IMR-90 (cell line): ENCODE measurements at regions not wholly inside any gene's neighbourhood (a gene's known extent, or its start where the extent isn't known, plus 50 kb on each side); places are given as distances from the start of the nearest gene placed in this dataset.

Source experiments
- ATAC-seq: fragments of 200-7000 bp; cut with Tn5 transposase; 2 replicates; pipeline ENCODE4 v1.9.1; 2020; ENCODE audit warnings: low read depth, mild to moderate bottlenecking, moderate library complexity
- BruUV-seq: library from RNA; stranded (reverse); fragments of 400-500 nt; replicated peaks from 2 replicates; lab custom pipeline; 2021; lab: Mats Ljungman, UMichigan
- CTCF ChIA-PET: fragments of 300-600 bp; formaldehyde crosslinking; extraction: SDS; loops from one replicate; lab custom pipeline; 2021; ENCODE audit warnings: antibody characterized with exemption; lab: Yijun Ruan, JAX
- POLR2A ChIA-PET: fragments of 300-600 bp; sonication (Branson Sonifier 250); formaldehyde crosslinking; loops from one replicate; lab custom pipeline; 2022; ENCODE audit warnings: antibody characterized with exemption; ENCODE audit not compliant: unreplicated experiment; lab: Charles Lee
- DNase-seq: peaks from one replicate; pipeline ENCODE4 v3.0.0; 2013
- H2AFZ ChIP-seq: replicated peaks from 2 replicates; pipeline ENCODE3; 2013; ENCODE audit warnings: low read length, mild to moderate bottlenecking; ENCODE audit not compliant: poor library complexity
- H2AK5ac ChIP-seq: 2 replicates; pipeline ENCODE4 v1.6.1; 2013; ENCODE audit warnings: low read depth, low read length, inconsistent platforms
- H2AK9ac ChIP-seq: replicated peaks from 2 replicates; pipeline ENCODE3; 2013; ENCODE audit warnings: mild to moderate bottlenecking, low read depth, low read length, moderate library complexity; ENCODE audit not compliant: poor library complexity
- H2BK120ac ChIP-seq: 2 replicates; pipeline ENCODE4 v1.6.1; 2013; ENCODE audit warnings: low read depth, low read length, inconsistent platforms
- H2BK15ac ChIP-seq: 3 replicates; pipeline ENCODE4 v1.6.1; 2013; ENCODE audit warnings: low read depth, low read length, inconsistent platforms
- H2BK20ac ChIP-seq: 2 replicates; pipeline ENCODE4 v1.6.1; 2013; ENCODE audit warnings: low read depth, mild to moderate bottlenecking, inconsistent platforms, low read length, moderate library complexity
- H2BK5ac ChIP-seq: 2 replicates; pipeline ENCODE4 v1.6.1; 2013; ENCODE audit warnings: mild to moderate bottlenecking, low read depth, low read length, inconsistent platforms; ENCODE audit not compliant: poor library complexity, severe bottlenecking
- H3K14ac ChIP-seq: replicated peaks from 2 replicates; pipeline ENCODE4 v1.6.1; 2013; ENCODE audit warnings: low read depth, low read length, inconsistent platforms
- H3K18ac ChIP-seq: 2 replicates; pipeline ENCODE4 v1.6.1; 2013; ENCODE audit warnings: low read depth, low read length, control low read depth
- H3K23ac ChIP-seq: 2 replicates; pipeline ENCODE4 v1.6.1; 2013; ENCODE audit warnings: low read depth, low read length, inconsistent platforms
- H3K27ac ChIP-seq: 2 replicates; pipeline ENCODE4 v1.5.1; 2013; ENCODE audit warnings: mild to moderate bottlenecking, control low read depth, low read length; ENCODE audit not compliant: insufficient read depth
- H3K27me3 ChIP-seq: 2 replicates; pipeline ENCODE4 v1.6.1; 2013; ENCODE audit warnings: low read length; ENCODE audit not compliant: control insufficient read depth, insufficient read depth
- H3K36me3 ChIP-seq: 2 replicates; pipeline ENCODE4 v1.6.1; 2013; ENCODE audit warnings: low read length, mixed read lengths; ENCODE audit not compliant: control insufficient read depth, insufficient read depth
- H3K4ac ChIP-seq: 2 replicates; pipeline ENCODE4 v1.6.1; 2013; ENCODE audit warnings: low read depth, low read length, inconsistent platforms
- H3K4me1 ChIP-seq: 2 replicates; pipeline ENCODE4 v1.6.1; 2013; ENCODE audit warnings: low read length, mixed read lengths; ENCODE audit not compliant: control insufficient read depth, insufficient read depth
- H3K4me2 ChIP-seq: 2 replicates; pipeline ENCODE4 v1.6.1; 2013; ENCODE audit warnings: low read depth, mild to moderate bottlenecking, control low read depth, low read length, moderate library complexity
- H3K4me3 ChIP-seq: 2 replicates; pipeline ENCODE4 v1.5.1; 2013; ENCODE audit warnings: low read depth, mild to moderate bottlenecking, control low read depth, low read length, moderate library complexity; ENCODE audit not compliant: insufficient read depth
- H3K56ac ChIP-seq: 2 replicates; pipeline ENCODE4 v1.6.1; 2013; ENCODE audit warnings: low read length, inconsistent platforms; ENCODE audit not compliant: insufficient read depth; ENCODE audit errors: extremely low read depth
- H3K79me1 ChIP-seq, 2 experiments: 2 replicates each; pipeline ENCODE4 v1.6.1; 2013; ENCODE audit warnings: low read length in 2 of 2, inconsistent platforms in 1 of 2, low read depth in 1 of 2
- H3K9ac ChIP-seq: 2 replicates; pipeline ENCODE4 v1.6.1; 2013; ENCODE audit warnings: low read depth, low read length, control low read depth
- H3K9me1 ChIP-seq: 2 replicates; pipeline ENCODE4 v1.6.1; 2013; ENCODE audit warnings: low read length, inconsistent platforms; ENCODE audit not compliant: insufficient read depth
- H3K9me3 ChIP-seq: 2 replicates; pipeline ENCODE4 v1.6.1; 2013; ENCODE audit warnings: low read length; ENCODE audit not compliant: control insufficient read depth, insufficient read depth
- H4K20me1 ChIP-seq: 2 replicates; pipeline ENCODE4 v1.6.1; 2013; ENCODE audit warnings: low read length, inconsistent platforms; ENCODE audit not compliant: insufficient read depth
- H4K5ac ChIP-seq: 2 replicates; pipeline ENCODE4 v1.6.1; 2013; ENCODE audit warnings: mild to moderate bottlenecking, low read depth, low read length, control low read depth
- H4K8ac ChIP-seq, 2 experiments: 2 replicates each; pipeline ENCODE4 v1.6.1; 2013; ENCODE audit warnings: low read depth in 2 of 2, low read length in 2 of 2, control low read depth in 1 of 2, inconsistent platforms in 1 of 2
- H4K91ac ChIP-seq: 2 replicates; pipeline ENCODE4 v1.6.1; 2013; ENCODE audit warnings: low read depth, low read length, inconsistent platforms; ENCODE audit not compliant: insufficient read depth
- BHLHE40 ChIP-seq: fragments of 150-350 bp; IDR thresholded peaks from 2 replicates; pipeline ENCODE4 v1.6.1; 2016; ENCODE audit warnings: mild to moderate bottlenecking, low read depth, low read length
- CEBPB ChIP-seq: IDR thresholded peaks from 2 replicates; pipeline ENCODE4 v1.6.1; 2012; ENCODE audit warnings: low read depth, low read length, improper control_type of control experiment
- CHD1 ChIP-seq: IDR thresholded peaks from 2 replicates; pipeline ENCODE4 v1.6.1; 2012; ENCODE audit warnings: low read depth, low read length, improper control_type of control experiment
- ELK1 ChIP-seq: fragments of 150-350 bp; IDR thresholded peaks from 2 replicates; pipeline ENCODE4 v1.6.1; 2016; ENCODE audit warnings: low read depth, mild to moderate bottlenecking, low read length, moderate library complexity, borderline replicate concordance
- FOS ChIP-seq: fragments of 150-350 bp; IDR thresholded peaks from 2 replicates; pipeline ENCODE4 v1.6.1; 2016; ENCODE audit warnings: low read depth, low read length
- MAFK ChIP-seq: IDR thresholded peaks from 2 replicates; pipeline ENCODE4 v1.6.1; 2012; ENCODE audit warnings: low read depth, low read length, improper control_type of control experiment
- MAZ ChIP-seq: IDR thresholded peaks from 2 replicates; pipeline ENCODE4 v1.6.1; 2012; ENCODE audit warnings: low read depth, mild to moderate bottlenecking, low read length, improper control_type of control experiment, moderate library complexity, borderline replicate concordance
- MXI1 ChIP-seq: IDR thresholded peaks from 2 replicates; pipeline ENCODE4 v1.6.1; 2012; ENCODE audit warnings: low read depth, mild to moderate bottlenecking, low read length, moderate library complexity, borderline replicate concordance
- NFE2L2 ChIP-seq: fragments of 150-350 bp; IDR thresholded peaks from 2 replicates; pipeline ENCODE4 v1.6.1; 2016; ENCODE audit warnings: low read depth, mild to moderate bottlenecking, low read length
- POLR2A ChIP-seq: IDR thresholded peaks from 2 replicates; pipeline ENCODE4 v1.6.1; 2012; ENCODE audit warnings: mild to moderate bottlenecking, low read depth, low read length
- RAD21 ChIP-seq: IDR thresholded peaks from 2 replicates; pipeline ENCODE4 v1.6.1; 2012; ENCODE audit warnings: low read length, improper control_type of control experiment
- RFX5 ChIP-seq: IDR thresholded peaks from 2 replicates; pipeline ENCODE4 v1.8.0; 2012; ENCODE audit warnings: low read depth, mild to moderate bottlenecking, low read length, moderate library complexity
- WGBS, 2 experiments: methylation state at CpG; one replicate each; pipeline versions ENCODE4 v1.1.5 to v1.1.7; 2013; ENCODE audit warnings: missing lambda C conversion rate in 2 of 2; ENCODE audit not compliant: insufficient read length in 1 of 2; ENCODE audit errors: extremely low coverage in 2 of 2; 5-methylcytosine and 5-hydroxymethylcytosine counted together
- dilution Hi-C: fragments of 300-500 bp; cut with HindIII; formaldehyde crosslinking; loops from one replicate; pipeline ENCODE4 v1.14.3; 2018; ENCODE audit warnings: low sequenced_read_pairs; ENCODE audit not compliant: unreplicated experiment
- in situ Hi-C: fragments of 300-500 bp; cut with MboI; formaldehyde crosslinking; loops from 3 replicates; pipeline ENCODE4 v1.14.3; 2019; ENCODE audit warnings: low sequenced_read_pairs, inconsistent platforms, mixed read lengths
- intact Hi-C: fragments of 100-400 bp; cut with micrococcal nuclease; formaldehyde crosslinking; loops from 2 replicates; pipeline ENCODE4 v1.10.0; 2022
- TF ChIP-seq, protein P1 (sequence below): conservative IDR thresholded peaks from 2 replicates; pipeline ENCODE4 v1.5.1; 2012; ENCODE audit warnings: mild to moderate bottlenecking, low read depth, low read length, improper control_type of control experiment

DNA sequence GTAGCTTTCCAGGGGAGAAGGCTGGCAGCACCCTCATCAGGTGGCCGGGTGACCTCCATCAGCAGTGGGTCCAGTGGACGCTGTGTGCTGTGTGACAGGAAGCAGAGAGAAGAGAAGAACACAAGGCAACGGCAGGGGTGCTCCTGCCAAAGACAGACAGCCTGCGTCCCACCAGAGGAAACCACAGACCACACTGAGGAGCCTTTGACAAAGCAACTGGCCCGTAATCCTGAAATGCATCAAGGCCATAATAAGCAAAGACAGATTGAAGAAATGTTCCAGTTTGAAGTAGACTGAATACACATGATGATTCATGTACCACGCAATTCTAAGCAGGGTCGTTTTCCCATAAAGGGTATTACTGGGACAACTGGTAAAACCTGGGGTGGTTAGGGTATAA is 172.4 kb downstream of the FBXO15 start:
- Histone ChIP-seq H3K27ac (no peak overlapping the region), H3K4ac (no peak overlapping the region), H3K4me2 (no peak overlapping the region), H4K5ac (no peak overlapping the region), H3K36me3 (no peaks in the 10 kb centered on the region), H3K14ac (0 out of 2 replicates have a peak overlapping the region, but pooled peaks have one; percentile 50), H3K23ac (no peak overlapping the region), H2AK5ac (no peak overlapping the region; the same call in 1 of the 2 replicates), H2AK9ac (no peak overlapping the region), H3K56ac (no peak overlapping the region), H3K9me1 (peaks cover 2% of the 10 kb centered on the region; the same call in 1 of the 2 replicates), H2AFZ (peak overlapping the region; percentile 73), H3K9ac (no peak overlapping the region), H3K79me1 (no peaks in the 10 kb centered on the region), H2BK5ac (no peak overlapping the region), H4K91ac (no peak overlapping the region), H3K4me1 (peaks cover 2% of the 10 kb centered on the region; the same call in 1 of the 2 replicates), H3K18ac (no peak overlapping the region; the same call in 1 of the 2 replicates), H3K4me3 (no peak overlapping the region), H3K27me3 (no peaks in the 10 kb centered on the region), H2BK120ac (no peak overlapping the region), H2BK15ac (no peak overlapping the region; the same call in 2 of the 3 replicates), H4K8ac (no peak overlapping the region), H3K9me3 (no peaks in the 10 kb centered on the region), H4K20me1 (no peaks in the 10 kb centered on the region), H2BK20ac (no peak overlapping the region)
- TF ChIP-seq RAD21 (no peak), MXI1 (no peak), POLR2A (no peak), FOS (no peak), CEBPB (no peak), MAFK (no peak), RFX5 (no peak), MAZ (no peak), NFE2L2 (no peak), CHD1 (no peak), ELK1 (no peak), BHLHE40 (no peak)
- TF ChIP-seq, protein P1, sequence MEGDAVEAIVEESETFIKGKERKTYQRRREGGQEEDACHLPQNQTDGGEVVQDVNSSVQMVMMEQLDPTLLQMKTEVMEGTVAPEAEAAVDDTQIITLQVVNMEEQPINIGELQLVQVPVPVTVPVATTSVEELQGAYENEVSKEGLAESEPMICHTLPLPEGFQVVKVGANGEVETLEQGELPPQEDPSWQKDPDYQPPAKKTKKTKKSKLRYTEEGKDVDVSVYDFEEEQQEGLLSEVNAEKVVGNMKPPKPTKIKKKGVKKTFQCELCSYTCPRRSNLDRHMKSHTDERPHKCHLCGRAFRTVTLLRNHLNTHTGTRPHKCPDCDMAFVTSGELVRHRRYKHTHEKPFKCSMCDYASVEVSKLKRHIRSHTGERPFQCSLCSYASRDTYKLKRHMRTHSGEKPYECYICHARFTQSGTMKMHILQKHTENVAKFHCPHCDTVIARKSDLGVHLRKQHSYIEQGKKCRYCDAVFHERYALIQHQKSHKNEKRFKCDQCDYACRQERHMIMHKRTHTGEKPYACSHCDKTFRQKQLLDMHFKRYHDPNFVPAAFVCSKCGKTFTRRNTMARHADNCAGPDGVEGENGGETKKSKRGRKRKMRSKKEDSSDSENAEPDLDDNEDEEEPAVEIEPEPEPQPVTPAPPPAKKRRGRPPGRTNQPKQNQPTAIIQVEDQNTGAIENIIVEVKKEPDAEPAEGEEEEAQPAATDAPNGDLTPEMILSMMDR = no peak
- CTCF ChIA-PET = no interaction called here
- dilution Hi-C loops = no loop called here
- POLR2A ChIA-PET = no interaction called here
- intact Hi-C loops = loop anchor here (10.0 kb wide), 1 partner anchor 270 kb away; no protein-coding TSS in a partner anchor
- no peak for ATAC-seq
- in situ Hi-C loops = no loop called here
- DNase-seq = peak; percentile 31
- WGBS, 2 experiments = 72% methylated on average over 2 of the region's 7 CpGs; no CpG with 5 or more reads in 1 of the 2 experiments
- BruUV-seq = no TSS peak
